Pancreas (tissue), 10 donors: ENCODE measurements at regions not wholly inside any gene's neighbourhood (a gene's known extent, or its start where the extent isn't known, plus 50 kb on each side); places are given as distances from the start of the nearest gene placed in this dataset.

Experiments used
- ATAC-seq, 4 donors: fragments of 200-7000 bp; cut with Tn5 transposase; one replicate each; pipeline versions ENCODE4 v1.8.0 to v1.9.1; 2020; ENCODE audit warnings: mild to moderate bottlenecking in 4 of 4, moderate library complexity in 4 of 4
- DNase-seq, 6 donors: peaks; one replicate each; pipeline ENCODE4 v3.0.0-alpha.2; 2020
- FAIRE-seq: peaks from 2 replicates; lab custom pipeline; 2012; peaks lifted over from hg19 to GRCh38; lab: Jason Lieb, UNC
- H3K27ac ChIP-seq, 4 donors: fragments of 200-600 bp; sonication (generic); 1 replicate in 3 of 4; 2 replicates in 1 of 4; pipeline versions ENCODE4 v1.5.0 to v1.8.0; 2020
- H3K27me3 ChIP-seq, 4 donors: fragments of 200-600 bp; one replicate each; pipeline ENCODE4 v1.8.0; 2021
- H3K36me3 ChIP-seq, 3 donors: fragments of 200-600 bp; sonication (generic) in 1 of 3; one replicate each; pipeline versions ENCODE4 v1.5.0 to v1.8.0; 2020 to 2021
- H3K4me1 ChIP-seq, 3 donors: fragments of 200-600 bp; one replicate each; pipeline ENCODE4 v1.8.0; 2021
- H3K4me3 ChIP-seq, 4 donors: fragments of 200-600 bp; sonication (generic) in 2 of 4; one replicate each; pipeline versions ENCODE4 v1.5.0 to v1.8.0; 2020 to 2021
- H3K9me3 ChIP-seq, 4 donors: fragments of 200-600 bp; one replicate each; pipeline ENCODE4 v1.8.0; 2021
- WGBS, 2 donors: extraction: QIAGEN DNeasy Blood & Tissue Kit; methylation state at CpG; one replicate each; pipeline ENCODE4 v1.1.7; 2013; 5-methylcytosine and 5-hydroxymethylcytosine counted together
- intact Hi-C, 3 donors: fragments of 100-400 bp; cut with DNase I; formaldehyde crosslinking; loops; one replicate each; pipeline versions ENCODE4 v1.11.1 to v1.14.2; 2022
- TF ChIP-seq, protein P1 (sequence below), 4 donors: fragments of 200-600 bp; sonication (generic) in 3 of 4; IDR thresholded peaks; one replicate each; pipeline versions ENCODE4 v1.5.0 to v1.8.0; 2021; ENCODE audit warnings: antibody characterized with exemption in 4 of 4
- donor health status: healthy with polysubstance abuse.
- donor health status: DM: no; HTN: no; CAD: no; lungs with moderate emphysema.
- donor health status: DM: no; HTN: no; CAD: no.
- donor health status: control.
- donor health status: control.
- donor health status: Bipolar disorder and iron deficiency.
- donor health status: DM: yes; HTN: yes; CAD: no.
- donor health status: DM: no; HTN: no; CAD: no.
- donor health status: DM: no; HTN: no; CAD: no.
- donor health status: DM: yes; HTN: yes; CAD: no.

GRCh38 chr2:207248702-207249377 is 83.1 kb upstream of the KLF7 start:
- Histone ChIP-seq H3K9me3 (no peaks in the 10 kb centered on the region), H3K27ac (no peak overlapping the region), H3K4me3 (no peak overlapping the region), H3K36me3 (no peaks in the 10 kb centered on the region), H3K4me1 (no peaks in the 10 kb centered on the region), H3K27me3 (no peaks in the 10 kb centered on the region)
- intact Hi-C loops: no loop called here
- ATAC-seq (no peak), FAIRE-seq (no peak), DNase-seq (no peak)
- TF ChIP-seq, protein P1, sequence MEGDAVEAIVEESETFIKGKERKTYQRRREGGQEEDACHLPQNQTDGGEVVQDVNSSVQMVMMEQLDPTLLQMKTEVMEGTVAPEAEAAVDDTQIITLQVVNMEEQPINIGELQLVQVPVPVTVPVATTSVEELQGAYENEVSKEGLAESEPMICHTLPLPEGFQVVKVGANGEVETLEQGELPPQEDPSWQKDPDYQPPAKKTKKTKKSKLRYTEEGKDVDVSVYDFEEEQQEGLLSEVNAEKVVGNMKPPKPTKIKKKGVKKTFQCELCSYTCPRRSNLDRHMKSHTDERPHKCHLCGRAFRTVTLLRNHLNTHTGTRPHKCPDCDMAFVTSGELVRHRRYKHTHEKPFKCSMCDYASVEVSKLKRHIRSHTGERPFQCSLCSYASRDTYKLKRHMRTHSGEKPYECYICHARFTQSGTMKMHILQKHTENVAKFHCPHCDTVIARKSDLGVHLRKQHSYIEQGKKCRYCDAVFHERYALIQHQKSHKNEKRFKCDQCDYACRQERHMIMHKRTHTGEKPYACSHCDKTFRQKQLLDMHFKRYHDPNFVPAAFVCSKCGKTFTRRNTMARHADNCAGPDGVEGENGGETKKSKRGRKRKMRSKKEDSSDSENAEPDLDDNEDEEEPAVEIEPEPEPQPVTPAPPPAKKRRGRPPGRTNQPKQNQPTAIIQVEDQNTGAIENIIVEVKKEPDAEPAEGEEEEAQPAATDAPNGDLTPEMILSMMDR (IDR thresholded peaks at IDR 0.05): no peak
- WGBS, 2 donors: 83 to 86% methylated on average over 4 of the region's 4 CpGs

GRCh38 chr2:207251022-207251421 is 85.3 kb upstream of the KLF7 start:
- TF ChIP-seq, protein P1 (IDR thresholded peaks at IDR 0.05): no peak
- DNase-seq (no peak), ATAC-seq (no peak), FAIRE-seq (no peak)
- Histone ChIP-seq H3K4me3 (no peak overlapping the region), H3K27me3 (no peaks in the 10 kb centered on the region), H3K27ac (no peak overlapping the region), H3K4me1 (no peaks in the 10 kb centered on the region), H3K36me3 (no peaks in the 10 kb centered on the region), H3K9me3 (no peaks in the 10 kb centered on the region)
- 79 to 83% methylated on average over 4 of the region's 4 CpGs for WGBS, 2 donors
- intact Hi-C loops: no loop called here

DNA sequence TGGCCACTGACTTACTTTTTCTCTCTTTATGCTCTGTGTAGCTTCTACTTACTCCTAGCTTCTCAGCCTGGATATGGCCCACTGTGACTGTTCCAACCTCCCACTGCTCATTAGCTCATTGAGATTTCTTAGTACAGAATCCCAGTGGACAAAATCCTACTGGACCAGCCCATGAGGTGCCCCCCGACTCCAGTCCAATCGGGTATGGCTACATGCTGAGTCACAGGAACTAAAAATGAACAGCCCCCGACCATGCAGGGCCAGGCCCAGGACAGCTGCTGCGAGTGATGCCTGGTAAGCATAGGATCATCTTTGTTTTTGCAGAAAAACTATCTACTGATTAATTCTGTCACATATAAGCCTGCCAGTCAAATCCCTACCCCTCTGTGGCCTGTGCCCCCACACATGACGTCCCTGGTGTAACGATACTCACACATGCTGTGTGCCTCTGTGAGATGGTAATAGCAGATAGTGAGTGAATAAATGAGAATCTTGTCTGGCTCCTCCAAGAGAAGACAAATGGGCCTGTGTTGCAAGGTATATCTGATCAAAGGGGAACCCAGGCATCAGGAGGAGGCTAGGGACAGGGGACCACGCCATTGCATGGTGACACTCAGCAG is 85.9 kb upstream of the KLF7 start:
- no peaks in the 10 kb centered on the region for H3K9me3 ChIP-seq

DNA sequence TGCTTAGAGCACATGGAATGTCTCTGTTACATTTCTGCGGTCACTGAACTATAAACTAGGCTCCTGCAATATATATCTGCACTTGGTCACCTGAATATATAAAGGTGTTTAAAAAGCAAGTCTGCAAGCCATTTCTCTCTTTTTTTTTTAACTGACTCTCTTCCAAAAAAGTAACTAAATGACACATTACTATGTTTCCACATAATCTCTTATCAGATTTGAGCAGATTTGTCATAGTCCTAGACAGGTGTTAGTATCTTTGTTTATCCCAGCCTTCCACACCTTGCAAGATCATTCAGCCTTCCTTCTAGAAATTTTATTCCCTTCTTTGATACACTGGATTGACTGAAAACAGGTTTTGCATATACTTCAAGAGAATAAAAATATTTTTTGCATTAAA is 86.7 kb upstream of the KLF7 start:
- 74 to 79% methylated on average over 1 of the region's 1 CpG for WGBS, 2 donors
- Histone ChIP-seq H3K27ac (no peak overlapping the region), H3K27me3 (no peaks in the 10 kb centered on the region), H3K4me3 (no peak overlapping the region), H3K4me1 (no peaks in the 10 kb centered on the region), H3K36me3 (no peaks in the 10 kb centered on the region), H3K9me3 (no peaks in the 10 kb centered on the region)
- FAIRE-seq (no peak), ATAC-seq (no peak), DNase-seq (no peak)
- intact Hi-C loops: no loop called here
- TF ChIP-seq, protein P1 (IDR thresholded peaks at IDR 0.05): no peak

More for the DNA sequence above, 85.9 kb upstream of the KLF7 start:
- ATAC-seq (no peak), FAIRE-seq (no peak), DNase-seq (no peak)
- H3K36me3 ChIP-seq: no peaks in the 10 kb centered on the region
- H3K27ac ChIP-seq: no peak overlapping the region
- TF ChIP-seq, protein P1 (IDR thresholded peaks at IDR 0.05): no peak
- 65 to 68% methylated on average over 7 of the region's 7 CpGs for WGBS, 2 donors
- intact Hi-C loops: no loop called here
- no peaks in the 10 kb centered on the region for H3K4me1 ChIP-seq
- H3K4me3 ChIP-seq: no peak overlapping the region
- no peaks in the 10 kb centered on the region for H3K27me3 ChIP-seq
